Right renal pelvis (tissue), 4 donors: ENCODE measurements at regions not wholly inside any gene's neighbourhood (a gene's known extent, or its start where the extent isn't known, plus 50 kb on each side); places are given as distances from the start of the nearest gene placed in this dataset.

ENCODE experiments used
- DNase-seq, 4 donors: peaks; one replicate each; pipeline ENCODE4 v3.0.0-alpha.2; 2013; ENCODE audit warnings: low read depth in 4 of 4, low spot score in 3 of 4, missing footprints in 1 of 4

DNA sequence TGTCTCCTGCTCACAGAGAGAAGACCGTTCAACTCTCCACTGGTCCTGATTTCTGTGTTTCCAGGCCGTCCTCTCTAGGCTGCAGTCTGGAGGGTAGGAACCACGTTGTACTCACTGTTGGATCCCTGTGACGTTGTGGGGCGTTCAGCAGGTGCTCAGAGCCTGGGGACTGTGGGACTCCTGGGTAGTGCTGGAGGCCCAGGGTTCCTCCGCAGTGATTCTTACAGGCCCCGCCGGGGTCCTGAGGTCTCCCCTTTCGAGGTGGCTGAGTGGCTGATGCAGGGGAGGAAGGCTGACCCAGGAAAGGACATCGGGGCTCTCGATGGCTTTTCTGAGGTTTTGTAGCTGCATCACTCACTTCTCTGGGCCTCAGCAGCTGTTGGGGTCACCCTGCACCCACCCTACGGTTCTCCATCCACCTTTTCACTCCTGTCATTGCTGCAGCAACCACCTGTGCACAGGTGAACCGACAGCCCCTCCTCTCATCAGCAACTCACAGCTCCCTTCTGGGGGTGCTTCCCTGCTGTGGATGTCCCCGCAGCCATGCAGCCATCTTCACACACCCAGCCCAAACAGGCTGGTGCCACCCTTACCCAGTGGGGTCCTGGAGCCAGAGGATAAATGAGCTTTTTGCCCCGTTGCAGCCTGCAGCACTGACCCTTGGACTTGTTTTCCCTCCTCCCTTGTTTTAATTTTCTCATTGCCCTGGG lies 169.6 kb upstream of the HDAC4 start:
- no peak for DNase-seq

DNA sequence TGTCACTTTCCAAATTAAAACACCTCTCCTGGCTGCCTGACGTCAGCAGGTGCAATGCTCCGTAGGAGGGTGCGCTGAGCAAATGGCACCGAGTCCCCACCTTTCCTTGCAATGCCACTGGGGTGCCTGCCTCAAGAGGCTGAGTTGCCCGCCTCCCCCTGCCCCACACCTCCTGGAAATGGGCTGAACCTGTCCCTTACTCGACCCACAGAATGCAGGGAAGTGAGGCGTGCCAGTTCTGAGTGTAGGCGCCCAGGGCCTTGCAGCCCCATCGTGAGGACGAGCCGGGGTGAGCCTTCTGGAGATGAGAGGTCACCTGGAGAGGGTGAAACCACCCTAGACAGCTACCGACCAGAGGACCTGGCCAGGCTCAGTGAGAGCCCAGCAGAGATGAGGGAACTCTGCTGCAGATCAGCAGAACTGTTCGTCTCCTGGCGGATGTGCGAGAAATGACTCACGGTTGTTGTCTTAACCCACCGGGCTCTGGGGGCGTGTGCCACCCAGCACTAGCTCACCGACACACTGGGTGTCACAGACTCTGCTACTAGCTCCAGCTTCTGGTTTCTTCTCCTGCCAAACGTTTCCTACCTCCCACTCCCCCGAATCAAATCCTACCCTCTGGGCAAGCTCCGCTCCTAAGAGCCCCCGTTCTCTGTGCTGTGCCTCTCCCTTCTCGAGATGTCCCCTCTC lies 168.7 kb upstream of the HDAC4 start:
- no peak for DNase-seq

DNA sequence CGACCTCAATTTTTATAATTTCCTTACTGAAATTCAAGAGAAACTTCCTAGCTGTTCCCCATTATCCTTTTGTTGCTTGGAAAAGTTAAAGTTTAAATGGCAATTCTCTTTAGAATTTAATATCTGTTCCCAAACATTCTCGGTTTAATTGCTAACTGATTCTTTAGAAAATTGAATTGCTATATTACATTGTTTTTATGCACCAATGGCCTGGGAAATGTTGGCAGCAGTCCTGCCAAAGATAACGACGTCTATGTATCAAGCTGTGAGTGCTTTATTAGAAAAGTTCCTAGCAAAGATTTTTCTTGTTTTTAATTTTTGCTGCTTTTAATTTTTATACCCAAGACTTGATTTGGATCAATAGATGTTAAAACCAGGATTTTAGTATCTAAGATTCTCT lies 167.8 kb upstream of the HDAC4 start:
- no peak for DNase-seq

DNA sequence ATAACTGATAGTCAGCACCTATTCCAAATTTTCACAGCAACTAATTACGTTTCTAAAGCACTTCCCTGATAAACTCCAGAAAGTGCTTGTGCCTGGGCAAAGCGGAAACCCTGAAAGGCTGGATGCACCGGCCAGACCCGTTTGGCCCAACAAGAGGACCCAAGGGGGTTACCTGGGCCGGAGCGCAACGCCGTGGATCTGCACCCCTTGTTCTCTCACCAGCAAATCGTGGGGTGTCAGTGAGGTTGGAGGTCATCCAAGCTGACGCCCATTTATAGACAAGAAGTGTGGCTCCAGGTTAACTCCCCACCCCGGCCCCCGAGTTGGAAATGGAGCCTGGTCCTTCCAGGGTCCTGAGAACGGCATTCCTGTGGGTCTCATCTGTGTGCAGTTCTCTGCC lies 167.0 kb upstream of the HDAC4 start:
- no peak for DNase-seq

DNA sequence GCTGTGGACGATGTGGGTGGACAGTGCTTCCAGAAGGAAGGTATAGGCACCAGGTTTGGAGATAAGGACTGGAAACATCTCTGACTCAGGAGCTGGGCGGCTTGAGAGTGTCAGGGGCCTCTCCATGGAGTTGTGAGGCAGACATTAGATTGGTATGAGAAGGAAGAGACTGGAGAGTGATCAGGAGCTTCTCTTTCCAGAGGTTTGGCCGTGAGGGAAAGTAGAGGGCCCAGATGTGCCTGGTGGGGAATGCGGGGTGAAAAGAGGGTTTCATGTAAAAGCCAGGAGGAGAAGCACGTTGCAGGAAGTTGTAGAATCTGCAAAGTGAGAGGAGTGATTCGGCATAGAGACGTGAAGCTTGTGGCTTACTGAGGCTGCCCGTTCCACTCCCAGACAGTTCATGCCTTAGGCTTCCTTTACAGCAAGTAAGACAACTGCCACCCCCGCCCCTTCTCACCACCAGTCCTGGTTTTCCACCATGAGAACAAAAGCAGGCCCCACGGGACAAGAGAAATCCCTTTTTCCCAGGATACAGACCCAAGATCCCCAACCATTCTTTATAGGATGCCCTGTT lies 166.3 kb upstream of the HDAC4 start:
- DNase-seq, result no peak

DNA sequence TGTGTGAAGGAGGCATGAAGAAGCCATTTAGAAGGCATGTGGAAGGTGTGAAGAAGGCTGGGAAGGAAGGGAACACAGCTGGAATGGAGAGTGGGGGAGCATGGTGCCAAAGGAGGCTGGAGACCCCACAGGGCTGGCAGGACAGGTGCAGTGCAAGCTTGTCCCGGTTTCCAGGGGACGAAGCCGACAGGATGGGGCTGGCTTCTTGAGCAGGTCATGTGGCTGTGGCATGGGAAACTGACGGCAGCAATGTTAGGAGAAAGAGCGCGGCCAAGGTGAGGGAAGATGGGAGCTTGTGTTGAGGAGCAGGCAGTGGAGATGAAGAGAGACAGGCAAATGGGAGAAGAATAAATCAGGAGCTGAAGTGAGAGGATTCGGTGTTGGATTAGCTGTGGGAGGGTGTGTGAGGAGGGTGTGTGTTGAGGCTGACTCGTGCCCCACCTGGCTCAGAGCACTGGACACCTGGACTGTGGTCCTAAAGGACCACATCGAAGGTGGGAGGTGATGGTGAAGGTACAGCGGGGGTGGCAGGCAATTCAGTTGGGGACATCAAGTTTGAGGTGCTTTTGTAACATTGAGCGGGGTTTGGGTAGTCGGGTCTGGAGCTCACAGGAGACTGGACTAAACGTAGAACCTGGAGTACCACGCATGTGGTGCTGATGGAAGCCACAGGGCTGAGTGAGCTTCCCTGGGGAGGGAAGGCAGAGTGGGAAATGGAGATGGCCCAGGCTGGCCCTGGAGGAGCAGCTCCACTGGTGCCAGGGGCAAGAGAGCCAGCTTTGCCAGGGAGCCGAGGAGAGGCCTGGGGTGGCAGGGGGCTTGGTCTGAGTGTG lies 165.6 kb upstream of the HDAC4 start:
- DNase-seq, result no peak

DNA sequence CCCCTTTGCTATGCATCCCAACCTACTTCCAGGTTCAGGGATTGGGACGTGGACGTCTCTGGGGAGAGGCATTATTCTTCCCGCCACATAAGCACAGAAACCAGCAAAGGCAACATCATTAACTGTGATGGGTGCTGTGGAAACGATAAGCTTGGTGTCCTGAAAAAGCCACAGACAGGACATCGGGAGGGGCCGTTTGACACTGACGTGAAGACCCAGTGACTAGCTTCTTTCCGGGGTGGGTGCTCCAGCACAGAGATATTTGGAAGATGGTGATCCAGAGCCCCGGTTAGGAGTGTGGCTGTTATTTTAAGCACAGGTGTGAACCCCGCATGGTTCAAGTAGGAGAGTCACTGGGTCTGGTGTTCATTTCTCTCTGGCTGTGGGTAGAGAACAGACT lies 163.8 kb upstream of the HDAC4 start:
- no peak for DNase-seq

DNA sequence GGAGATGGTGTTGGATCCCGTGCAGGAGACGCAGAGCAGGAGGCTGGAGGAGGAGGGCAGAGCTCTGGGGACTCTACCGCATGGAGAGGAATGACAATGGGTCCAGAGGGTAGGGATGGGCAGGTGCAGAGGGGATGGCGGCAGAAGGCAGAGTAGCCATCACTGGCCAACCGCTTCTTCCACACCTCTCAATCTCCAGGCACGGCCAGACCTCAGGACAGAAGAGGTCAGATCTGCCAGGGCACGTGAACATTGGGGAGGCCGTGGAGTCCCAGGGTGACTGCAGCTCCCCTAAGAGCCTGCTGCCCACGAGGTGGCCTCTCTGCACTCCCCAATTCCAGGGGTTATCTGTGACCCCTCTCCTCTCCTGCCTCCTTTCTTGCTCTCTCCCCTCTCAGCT lies 162.7 kb upstream of the HDAC4 start:
- no peak for DNase-seq

DNA sequence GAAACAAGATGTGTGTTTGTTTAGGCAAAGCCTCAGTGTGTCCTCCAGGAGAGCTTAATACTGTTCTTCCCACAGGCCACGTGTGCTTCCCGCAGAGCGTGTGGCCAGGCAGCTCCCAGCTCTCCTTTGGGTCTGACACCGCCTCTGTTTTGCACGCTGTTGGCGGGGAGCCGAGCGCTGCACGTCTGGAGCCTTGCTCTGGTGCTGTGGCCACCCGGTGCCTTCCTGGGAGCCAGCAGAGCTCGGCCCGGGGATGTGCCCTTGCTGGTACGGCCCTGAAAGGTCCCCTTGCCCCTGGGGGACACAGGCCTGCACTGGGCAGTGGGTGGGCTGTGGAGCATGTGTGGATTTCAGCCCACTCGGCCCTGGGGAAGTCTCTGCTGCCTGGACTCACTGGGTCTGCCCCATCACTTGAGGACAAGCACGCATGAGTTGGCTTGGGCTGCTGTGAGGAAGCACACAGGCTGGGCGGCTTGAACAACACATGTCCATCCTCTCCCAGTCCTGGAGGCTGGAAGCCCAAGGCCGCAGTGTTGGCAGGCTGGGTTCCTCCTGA lies 160.7 kb upstream of the HDAC4 start:
- no peak for DNase-seq

DNA sequence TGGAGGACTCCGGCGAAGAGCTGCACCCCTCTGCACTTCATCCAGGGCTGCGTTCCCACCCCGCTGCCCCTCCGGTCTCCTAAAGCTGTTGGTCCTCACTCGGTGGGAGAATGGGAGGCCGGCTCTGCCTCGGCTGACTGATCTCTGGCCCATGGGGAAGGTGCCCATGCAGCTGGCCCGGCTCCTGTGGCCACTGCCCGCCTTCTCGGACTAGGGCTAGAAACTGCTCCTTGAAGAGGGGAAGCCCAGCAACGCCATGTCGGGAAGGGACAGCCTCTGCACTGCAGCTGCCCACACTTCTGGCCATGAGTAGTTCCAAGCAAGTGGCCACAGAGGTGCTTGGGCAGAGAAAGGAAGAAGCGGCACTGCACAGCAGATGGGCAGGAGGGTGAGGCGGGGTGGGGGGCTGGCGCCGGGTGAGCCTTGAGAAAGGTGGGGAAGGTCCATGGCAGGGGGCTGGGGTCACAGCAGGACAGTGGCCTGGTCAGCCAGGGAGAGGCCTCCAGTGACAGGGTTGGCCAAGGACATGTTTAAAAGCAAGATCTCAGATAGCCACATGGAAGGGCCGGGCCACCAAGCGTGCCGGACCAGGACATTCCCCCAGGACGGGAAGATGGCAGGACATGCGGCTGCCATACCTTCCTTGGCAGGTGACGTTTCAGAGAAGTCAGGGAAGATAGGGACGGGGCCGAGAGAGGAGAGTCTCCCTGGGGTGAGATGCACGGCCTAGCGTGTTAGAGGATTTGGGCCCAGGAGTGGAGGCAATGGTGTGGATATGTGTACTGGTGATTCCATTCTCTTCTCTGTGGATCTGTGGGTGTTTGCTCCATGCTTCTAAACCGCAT lies 158.8 kb upstream of the HDAC4 start:
- DNase-seq, result no peak

DNA sequence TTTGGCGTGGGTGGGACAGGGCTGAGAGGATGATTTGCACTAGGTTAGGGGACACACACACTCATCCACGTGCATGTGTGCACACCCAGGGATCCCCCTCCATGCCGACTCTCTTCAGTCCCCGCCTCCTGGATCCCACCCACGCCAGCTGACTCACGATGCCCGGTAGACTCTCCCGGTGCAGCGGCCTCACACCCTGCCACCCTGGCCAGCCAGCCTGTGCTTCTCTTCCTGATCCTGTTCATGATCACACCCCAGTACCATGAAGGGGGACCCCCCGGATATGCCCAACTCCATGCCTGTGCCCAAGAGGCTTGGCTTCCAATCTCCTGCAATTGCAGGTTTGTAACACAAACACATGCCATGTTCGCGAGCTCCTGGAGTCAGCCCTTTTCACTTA lies 157.8 kb upstream of the HDAC4 start:
- DNase-seq, result no peak

DNA sequence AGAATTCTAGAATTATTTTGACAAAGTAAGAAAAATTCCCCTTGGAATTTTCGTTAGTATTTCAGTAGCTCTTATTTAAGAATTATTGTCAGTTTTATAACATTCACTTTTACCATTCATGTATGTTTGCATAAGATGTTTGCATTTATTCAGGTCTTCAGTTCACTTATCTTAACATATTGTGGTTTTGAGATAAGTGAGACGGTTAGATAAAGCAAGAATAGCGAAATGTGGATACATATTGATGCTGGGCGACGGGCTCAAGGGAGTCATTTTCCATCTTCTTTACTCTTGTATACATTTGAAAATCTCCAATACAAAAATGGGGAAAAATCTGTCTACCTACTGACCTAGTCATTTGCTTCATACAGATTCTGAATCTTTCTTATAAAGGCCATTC lies 156.7 kb upstream of the HDAC4 start:
- no peak for DNase-seq

DNA sequence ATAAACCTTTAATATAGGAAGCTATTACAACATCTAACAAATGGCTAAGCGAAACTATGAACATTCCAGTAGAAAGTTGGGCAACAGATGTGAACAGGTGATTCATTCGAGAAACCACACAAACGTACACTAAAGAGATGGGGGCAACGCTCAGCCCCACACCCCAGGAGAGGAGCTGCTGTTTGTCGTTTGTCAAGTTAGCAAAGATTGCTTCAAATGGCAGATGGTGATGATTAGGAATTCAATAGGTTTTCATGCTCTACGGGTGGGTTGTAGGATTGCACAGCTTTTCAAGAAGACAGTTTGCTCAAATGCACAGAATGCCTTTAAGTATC lies 154.7 kb upstream of the HDAC4 start:
- no peak for DNase-seq

DNA sequence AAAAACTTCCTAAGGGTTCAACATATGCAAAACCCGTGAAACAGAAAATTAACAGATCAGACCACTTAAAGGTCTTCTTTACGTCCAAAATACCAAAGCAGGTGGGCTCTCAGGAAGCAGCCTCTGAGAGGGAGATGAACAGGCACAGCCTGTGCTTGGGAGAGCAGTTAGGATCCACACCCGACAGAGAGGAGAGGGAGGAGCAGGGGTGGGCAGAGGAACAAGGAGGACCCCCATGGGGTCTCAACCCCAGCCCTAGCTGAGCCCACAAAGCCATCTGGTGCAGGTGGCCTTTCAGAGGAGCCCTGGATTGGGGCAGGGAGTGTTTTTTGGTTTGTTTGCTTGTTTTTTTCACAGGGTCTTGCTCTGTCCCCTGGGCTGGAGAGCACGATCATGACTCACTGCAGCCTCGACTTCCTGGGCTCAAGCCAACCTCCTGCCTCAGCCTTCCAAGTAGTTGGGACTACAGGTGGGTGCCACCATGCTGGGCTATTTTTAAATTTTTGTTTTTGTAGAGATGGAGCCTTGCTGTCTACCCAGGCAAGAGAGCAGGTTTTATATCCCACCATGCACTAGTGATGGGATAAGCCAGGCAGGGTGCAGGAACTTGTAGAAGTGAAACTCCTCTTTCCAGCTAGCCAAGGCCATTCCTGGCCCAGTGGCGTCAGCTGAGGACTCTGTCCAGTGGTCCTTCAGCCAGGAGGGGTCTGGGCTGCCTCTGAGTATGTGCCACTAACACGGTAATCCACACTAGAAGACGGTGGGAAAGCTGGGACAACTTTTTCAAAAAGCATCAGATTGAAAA lies 154.1 kb upstream of the HDAC4 start:
- no peak for DNase-seq

DNA sequence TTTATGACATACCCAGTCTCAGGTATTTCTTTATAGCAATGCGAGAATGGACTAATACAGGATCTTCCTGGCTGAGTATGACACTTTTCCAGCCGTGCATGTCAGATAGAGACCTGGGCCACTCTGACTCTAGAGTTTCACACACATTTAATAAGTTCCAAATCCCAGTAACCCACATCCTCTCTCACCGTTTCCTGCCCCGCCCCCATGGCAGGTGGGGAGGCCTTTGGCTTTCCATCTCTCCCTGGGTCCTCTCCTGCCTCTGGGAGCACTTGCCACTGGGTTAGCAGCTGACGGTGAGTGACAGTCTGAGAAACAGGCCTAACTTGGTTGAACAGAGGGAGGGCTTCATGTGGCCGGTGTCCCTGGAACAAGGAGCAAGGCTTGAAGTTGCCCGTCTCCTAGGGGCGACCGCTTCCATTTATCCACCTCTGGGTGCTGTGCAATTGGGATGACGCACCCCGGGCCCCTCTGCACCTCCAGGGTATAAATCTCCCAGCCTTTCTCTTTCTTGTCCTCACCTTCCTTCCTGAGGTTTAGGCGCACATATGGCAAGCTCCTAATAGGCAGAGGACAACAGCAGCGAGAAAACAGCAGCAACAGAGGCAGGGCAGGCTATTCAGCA lies 152.7 kb upstream of the HDAC4 start:
- no peak for DNase-seq

DNA sequence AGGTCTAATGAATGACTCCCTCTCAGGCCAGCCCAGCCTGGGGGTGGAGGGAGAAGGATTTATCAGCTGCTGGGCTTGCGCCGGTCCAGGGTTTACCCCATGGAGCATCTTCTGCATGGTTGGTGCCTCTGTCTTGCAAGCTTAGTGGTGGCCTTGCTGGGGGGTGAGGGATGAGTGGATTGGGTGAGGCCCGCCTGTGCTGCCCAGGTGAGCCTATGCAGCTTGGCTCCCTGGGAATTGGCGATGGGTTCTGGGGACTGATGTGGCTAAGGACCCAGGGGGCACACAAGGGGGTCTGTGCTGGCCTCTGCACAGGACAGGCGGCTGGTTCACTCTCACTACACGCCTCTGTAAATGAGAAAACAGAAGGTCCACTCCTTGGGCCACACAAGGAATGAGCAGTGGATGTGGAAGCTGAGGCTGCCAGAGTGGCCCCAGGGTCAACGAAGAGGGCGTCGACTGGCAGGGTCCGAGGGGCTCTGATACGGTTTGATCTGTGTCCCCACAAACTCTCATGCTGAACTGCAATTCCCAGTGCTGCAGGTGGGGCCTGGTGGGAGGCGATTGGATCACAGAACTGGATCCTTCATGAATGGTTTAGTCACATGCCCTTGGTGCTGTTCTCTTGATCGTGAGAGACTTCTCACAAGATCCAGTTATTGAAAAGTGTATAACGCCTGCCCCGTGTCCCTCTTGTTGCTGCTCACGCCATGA lies 151.6 kb upstream of the HDAC4 start:
- no peak for DNase-seq

DNA sequence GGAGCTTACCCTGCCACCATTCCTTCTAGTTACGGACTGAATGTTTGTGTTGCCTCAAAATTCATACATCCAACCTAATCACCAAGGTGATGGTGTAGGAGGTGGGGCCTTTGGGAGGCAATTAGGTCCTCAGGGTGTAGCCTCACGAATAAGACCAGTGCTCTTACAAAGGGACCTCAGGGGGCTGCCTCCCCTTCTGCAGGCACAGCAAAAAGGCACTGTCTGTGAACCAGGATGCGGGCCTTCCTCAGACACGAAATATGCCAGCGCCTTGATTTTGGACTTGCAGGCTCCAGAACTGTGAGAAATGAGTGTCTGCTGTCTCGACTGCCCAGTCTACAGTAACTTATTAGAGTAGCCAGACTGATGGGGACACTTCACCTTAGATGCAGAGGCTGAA lies 150.4 kb upstream of the HDAC4 start:
- no peak for DNase-seq

DNA sequence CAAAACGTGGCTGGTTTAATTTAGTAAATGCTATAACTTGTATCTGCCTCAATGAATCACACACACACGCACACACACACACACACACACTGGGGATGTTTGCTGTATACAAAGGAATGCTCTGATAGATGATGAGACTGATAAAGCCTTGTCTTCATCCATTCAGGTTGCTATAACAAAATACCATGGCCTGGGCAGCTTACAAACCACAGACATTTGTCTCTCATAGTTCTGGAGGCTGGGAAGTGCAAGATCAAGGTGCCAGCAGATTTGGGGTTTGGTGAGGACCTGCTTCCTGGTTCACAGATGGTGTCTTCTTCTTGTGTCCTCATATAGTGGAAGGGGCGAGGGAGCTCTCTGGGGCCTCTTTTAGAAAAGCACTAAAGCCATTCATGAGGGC lies 149.5 kb upstream of the HDAC4 start:
- no peak for DNase-seq
